Activated B cell treated with CpG ODN at 0.5 μM for 24 hours (primary cell): ENCODE measurements at regions not wholly inside any gene's neighbourhood (a gene's known extent, or its start where the extent isn't known, plus 50 kb on each side); places are given as distances from the start of the nearest gene placed in this dataset.
"Not testable (repeated sequence)": the region's sequence is repeated elsewhere in the genome, so short reads cannot be mapped to it uniquely, and the experiment has no call there.

Experiments used
- ATAC-seq: fragments of 200-7000 bp; cut with Tn5 transposase; one replicate; pipeline ENCODE4 v1.10.0; 2021; ENCODE audit warnings: low read depth, mild to moderate bottlenecking, moderate library complexity
- CTCF ChIA-PET: fragments of 350-600 bp; sonication (Branson Sonifier 250); formaldehyde crosslinking; loops from one replicate; lab custom pipeline; 2021; ENCODE audit warnings: antibody characterized with exemption; lab: Charles Lee
- POLR2A ChIA-PET: fragments of 350-600 bp; sonication (Branson Sonifier 250); formaldehyde crosslinking; loops from one replicate; lab custom pipeline; 2021; ENCODE audit warnings: antibody characterized with exemption; lab: Charles Lee
- DNase-seq: peaks from one replicate; pipeline ENCODE4 v3.0.0; 2022
- H3K27ac Mint-ChIP-seq: one replicate; pipeline ENCODE4 v1.8.0; 2020; ENCODE audit warnings: mixed read lengths
- H3K27me3 Mint-ChIP-seq: one replicate; pipeline ENCODE4 v1.8.0; 2021; ENCODE audit warnings: mixed read lengths
- H3K36me3 Mint-ChIP-seq: one replicate; pipeline ENCODE4 v1.8.0; 2021; ENCODE audit warnings: low read depth, mixed read lengths
- H3K4me1 Mint-ChIP-seq: one replicate; pipeline ENCODE4 v1.8.0; 2021; ENCODE audit warnings: mixed read lengths
- H3K4me3 Mint-ChIP-seq: one replicate; pipeline ENCODE4 v1.8.0; 2020; ENCODE audit warnings: mild to moderate bottlenecking, mixed read lengths
- H3K9me3 Mint-ChIP-seq: one replicate; pipeline ENCODE4 v1.8.0; 2020; ENCODE audit warnings: mixed read lengths
- CTCF ChIP-seq: fragments of 200-600 bp; IDR thresholded peaks from one replicate; pipeline ENCODE4 v1.8.0; 2022; ENCODE audit warnings: antibody characterized with exemption, mild to moderate bottlenecking
- intact Hi-C: fragments of 100-400 bp; cut with micrococcal nuclease; formaldehyde crosslinking; loops from one replicate; pipeline ENCODE4 v1.15.1; 2024

- DNase-seq (no peak), ATAC-seq (no peak)
- H3K4me3 Mint-ChIP-seq, result no peak overlapping the region
- no peak for TF ChIP-seq CTCF
- H3K27me3 Mint-ChIP-seq, result no peaks in the 10 kb centered on the region
- no peaks in the 10 kb centered on the region for H3K4me1 Mint-ChIP-seq
- no peak overlapping the region for H3K27ac Mint-ChIP-seq
- ChIA-PET POLR2A (no interaction called here), CTCF (no interaction called here)
- no peaks in the 10 kb centered on the region for H3K9me3 Mint-ChIP-seq
- H3K36me3 Mint-ChIP-seq, result no peaks in the 10 kb centered on the region
- intact Hi-C loops, result no loop called here
These were observed 620.3 kb downstream of the CCSER2 start for GRCh38 chr10:84948644-84949043.

- DNase-seq, result no peak
- Mint-ChIP-seq H3K9me3 (no peaks in the 10 kb centered on the region), H3K27me3 (no peaks in the 10 kb centered on the region)
These were observed 623.2 kb downstream of the CCSER2 start for GRCh38 chr10:84951616-84952015.

GRCh38 chr10:84957427-84957826 lies 629.0 kb downstream of the CCSER2 start:
- intact Hi-C loops, result no loop called here
- H3K4me3 Mint-ChIP-seq, result no peak overlapping the region
- no peaks in the 10 kb centered on the region for H3K4me1 Mint-ChIP-seq
- no peak for ATAC-seq
- no peaks in the 10 kb centered on the region for H3K27me3 Mint-ChIP-seq
- CTCF ChIA-PET, result no interaction called here
- no peak for TF ChIP-seq CTCF
- H3K27ac Mint-ChIP-seq, result no peak overlapping the region
- POLR2A ChIA-PET, result no interaction called here
- DNase-seq, result no peak
- H3K9me3 Mint-ChIP-seq, result no peaks in the 10 kb centered on the region
- no peaks in the 10 kb centered on the region for H3K36me3 Mint-ChIP-seq

More at GRCh38 chr10:84951616-84952015, 623.2 kb downstream of the CCSER2 start:
- POLR2A ChIA-PET, result no interaction called here
- no peaks in the 10 kb centered on the region for H3K4me1 Mint-ChIP-seq
- CTCF ChIA-PET, result no interaction called here
- H3K27ac Mint-ChIP-seq, result no peak overlapping the region
- no peak for TF ChIP-seq CTCF
- ATAC-seq, result no peak
- H3K36me3 Mint-ChIP-seq, result no peaks in the 10 kb centered on the region
- intact Hi-C loops, result no loop called here
- H3K4me3 Mint-ChIP-seq, result no peak overlapping the region

GRCh38 chr10:84965468-84965867 lies 637.1 kb downstream of the CCSER2 start:
- intact Hi-C loops, result no loop called here
- Mint-ChIP-seq H3K27me3 (no peaks in the 10 kb centered on the region), H3K36me3 (no peaks in the 10 kb centered on the region), H3K9me3 (no peaks in the 10 kb centered on the region), H3K27ac (no peak overlapping the region), H3K4me1 (no peaks in the 10 kb centered on the region), H3K4me3 (no peak overlapping the region)
- POLR2A ChIA-PET, result no interaction called here
- DNase-seq (no peak), ATAC-seq (no peak)
- CTCF ChIA-PET, result no interaction called here
- TF ChIP-seq CTCF, result no peak

GRCh38 chr10:84966708-84967441 lies 638.5 kb downstream of the CCSER2 start:
- H3K27ac Mint-ChIP-seq, result no peak overlapping the region
- CTCF ChIA-PET, result no interaction called here
- H3K27me3 Mint-ChIP-seq, result no peaks in the 10 kb centered on the region
- no peak for ATAC-seq
- no peak for DNase-seq
- no peaks in the 10 kb centered on the region for H3K4me1 Mint-ChIP-seq
- H3K36me3 Mint-ChIP-seq, result no peaks in the 10 kb centered on the region
- intact Hi-C loops, result no loop called here
- H3K4me3 Mint-ChIP-seq, result no peak overlapping the region
- TF ChIP-seq CTCF, result no peak
- H3K9me3 Mint-ChIP-seq, result no peaks in the 10 kb centered on the region
- POLR2A ChIA-PET, result no interaction called here

GRCh38 chr10:84969297-84969696 lies 640.9 kb downstream of the CCSER2 start:
- intact Hi-C loops, H3K4me3 Mint-ChIP-seq, H3K9me3 Mint-ChIP-seq, H3K4me1 Mint-ChIP-seq, H3K27me3 Mint-ChIP-seq, DNase-seq, ATAC-seq, CTCF ChIA-PET, H3K36me3 Mint-ChIP-seq, POLR2A ChIA-PET, H3K27ac Mint-ChIP-seq: not testable (repeated sequence)
